IMR-90 (cell line): ENCODE measurements at regions not wholly inside any gene's neighbourhood (a gene's known extent, or its start where the extent isn't known, plus 50 kb on each side); places are given as distances from the start of the nearest gene placed in this dataset.

Experiments used
- BHLHE40 ChIP-seq: fragments of 150-350 bp; IDR thresholded peaks from 2 replicates; pipeline ENCODE4 v1.6.1; 2016; ENCODE audit warnings: mild to moderate bottlenecking, low read depth, low read length
- CEBPB ChIP-seq: IDR thresholded peaks from 2 replicates; pipeline ENCODE4 v1.6.1; 2012; ENCODE audit warnings: low read depth, low read length, improper control_type of control experiment
- CTCF ChIP-seq: conservative IDR thresholded peaks from 2 replicates; pipeline ENCODE4 v1.5.1; 2012; ENCODE audit warnings: mild to moderate bottlenecking, low read depth, low read length, improper control_type of control experiment
- ELK1 ChIP-seq: fragments of 150-350 bp; IDR thresholded peaks from 2 replicates; pipeline ENCODE4 v1.6.1; 2016; ENCODE audit warnings: low read depth, mild to moderate bottlenecking, low read length, moderate library complexity, borderline replicate concordance
- MAZ ChIP-seq: IDR thresholded peaks from 2 replicates; pipeline ENCODE4 v1.6.1; 2012; ENCODE audit warnings: low read depth, mild to moderate bottlenecking, low read length, improper control_type of control experiment, moderate library complexity, borderline replicate concordance
- POLR2A ChIP-seq: IDR thresholded peaks from 2 replicates; pipeline ENCODE4 v1.6.1; 2012; ENCODE audit warnings: mild to moderate bottlenecking, low read depth, low read length
- RAD21 ChIP-seq: IDR thresholded peaks from 2 replicates; pipeline ENCODE4 v1.6.1; 2012; ENCODE audit warnings: low read length, improper control_type of control experiment
- SMC3 ChIP-seq: fragments of 150-350 bp; IDR thresholded peaks from 2 replicates; pipeline ENCODE4 v1.6.1; 2016; ENCODE audit warnings: low read depth, mild to moderate bottlenecking, antibody characterized with exemption, low read length, moderate library complexity
- USF2 ChIP-seq: fragments of 150-350 bp; IDR thresholded peaks from 2 replicates; pipeline ENCODE4 v1.6.1; 2017; ENCODE audit warnings: mild to moderate bottlenecking, antibody characterized with exemption, low read length, low read depth

GRCh38 chr6:87826424-87826823, 124.4 kb upstream of the AKIRIN2 start:
- TF ChIP-seq CTCF: no peak
- no peak for TF ChIP-seq ELK1
- TF ChIP-seq POLR2A: no peak
- TF ChIP-seq RAD21: no peak
- TF ChIP-seq MAZ: no peak
- TF ChIP-seq BHLHE40: no peak
- no peak for TF ChIP-seq USF2
- no peak for TF ChIP-seq CEBPB
- no peak for TF ChIP-seq SMC3
